ENCODE measurements at regions not wholly inside any gene's neighbourhood (a gene's known extent, or its start where the extent isn't known, plus 50 kb on each side); places are given as distances from the start of the nearest gene placed in this dataset.
"Not testable (repeated sequence)": the region's sequence is repeated elsewhere in the genome, so short reads cannot be mapped to it uniquely, and the experiment has no call there.

- DNase-seq (ENCODE audit: low spot score): no peak
Measured at GRCh38 chr22:34841331-34841771, 224.6 kb upstream of the ISX start.

DNA sequence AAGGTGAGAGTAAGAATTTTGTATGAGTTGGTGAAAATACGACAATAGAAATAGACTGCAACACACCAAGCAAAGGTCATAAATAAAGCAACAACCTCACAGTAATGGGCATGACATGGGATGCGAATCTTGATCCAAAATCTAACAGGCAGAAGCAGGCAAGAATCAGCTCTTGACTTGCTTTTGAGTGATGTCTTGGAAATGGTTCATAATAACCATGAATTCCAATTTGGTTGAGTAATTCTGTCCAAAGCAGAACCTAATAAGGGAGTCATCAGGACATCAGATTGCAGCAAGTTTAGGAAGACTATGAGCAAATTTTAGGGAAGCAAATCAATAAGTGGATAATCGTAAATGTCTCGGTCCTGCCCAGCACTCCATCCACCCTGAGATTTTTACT, 224.0 kb upstream of the ISX start:
- DNase-seq (ENCODE audit: low spot score): no peak

GRCh38 chr22:34842630-34843029, 223.3 kb upstream of the ISX start:
- no peak for DNase-seq (ENCODE audit: low spot score)

DNA sequence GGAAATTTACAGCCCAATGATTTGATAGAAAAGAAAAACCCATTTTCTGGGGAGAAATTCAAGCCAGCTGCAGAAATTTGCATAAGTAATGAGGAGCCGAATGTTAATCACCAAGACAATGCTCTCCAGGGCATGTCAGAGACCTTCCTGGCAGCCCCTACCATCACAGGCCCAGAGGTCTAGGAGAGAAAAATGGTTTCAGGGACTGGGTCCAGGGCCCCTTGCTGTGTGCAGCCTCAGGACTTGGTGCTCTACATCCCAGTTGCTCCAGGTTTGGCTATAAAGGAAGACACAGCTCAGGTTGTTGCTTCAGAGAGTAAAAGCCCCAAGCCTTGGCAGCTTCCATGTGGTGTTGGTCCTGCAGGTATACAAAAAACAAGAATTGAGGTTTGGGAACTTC, 222.2 kb upstream of the ISX start:
- DNase-seq (ENCODE audit: low spot score): not testable (repeated sequence)

GRCh38 chr22:34845391-34845790, 220.6 kb upstream of the ISX start:
- no peak for DNase-seq (ENCODE audit: low spot score)

GRCh38 chr22:34847072-34847471, 218.9 kb upstream of the ISX start:
- DNase-seq (ENCODE audit: low spot score): no peak

DNA sequence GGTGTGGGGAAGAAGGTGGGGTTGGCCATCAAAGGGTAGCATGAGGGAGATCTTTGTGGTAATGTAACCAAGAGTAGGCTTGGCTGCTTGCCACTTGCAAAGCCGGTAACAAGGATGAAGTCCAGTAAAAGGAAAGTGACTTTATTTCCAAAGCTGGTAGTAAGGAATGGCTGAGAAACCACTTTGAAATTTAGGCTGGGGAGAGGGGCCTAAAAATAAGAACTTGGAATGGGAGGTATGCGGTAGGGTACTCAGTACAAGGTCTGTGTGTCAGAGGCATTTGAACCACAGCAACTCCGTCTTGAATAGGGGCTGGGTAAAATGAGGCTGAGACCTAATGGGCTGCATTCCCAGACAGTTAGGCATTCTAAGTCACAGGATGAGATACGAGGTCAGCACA, 216.0 kb upstream of the ISX start:
- no peak for DNase-seq (ENCODE audit: low spot score)

GRCh38 chr22:34851918-34852662, 213.9 kb upstream of the ISX start:
- no peak for DNase-seq (ENCODE audit: low spot score)

DNA sequence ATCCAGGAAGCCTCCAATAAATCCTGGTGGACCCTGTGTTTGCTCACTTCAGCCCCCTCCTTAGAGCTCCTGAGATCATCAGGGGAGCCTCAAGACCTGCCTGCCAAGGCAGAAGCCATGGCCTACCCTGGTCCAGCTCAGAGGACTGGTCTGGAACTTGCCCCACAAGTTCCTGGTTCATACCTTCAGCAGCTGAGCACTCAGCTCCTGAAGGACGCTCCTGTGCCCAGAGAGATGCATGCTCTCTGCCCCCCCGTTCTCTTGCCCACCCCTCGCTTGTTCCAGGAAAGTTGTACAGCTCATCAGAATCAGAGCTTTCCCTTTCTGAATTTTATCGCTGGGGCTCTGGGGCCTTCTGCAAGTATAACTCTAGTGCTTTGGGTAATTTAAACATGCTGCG, 210.5 kb upstream of the ISX start:
- no peak for DNase-seq (ENCODE audit: low spot score)

DNA sequence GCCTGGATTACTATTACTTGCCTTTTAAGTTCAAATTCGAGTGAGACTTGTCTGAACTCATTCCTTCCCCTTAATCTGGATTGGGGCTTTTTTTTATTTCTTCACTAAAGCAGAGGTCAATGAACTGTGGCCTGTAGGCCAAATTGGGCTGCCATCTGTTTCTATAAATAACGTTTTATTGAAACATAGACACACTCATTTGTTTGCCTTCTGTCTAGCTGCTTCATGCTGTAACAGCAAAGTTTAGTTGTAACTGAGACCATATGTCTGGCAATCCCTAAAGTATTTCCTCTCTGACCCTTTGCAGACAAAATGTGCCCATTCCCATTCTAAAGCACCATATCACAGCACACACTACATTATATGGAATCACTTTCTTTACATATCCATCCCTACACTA, 207.9 kb upstream of the ISX start:
- no peak for DNase-seq (ENCODE audit: low spot score)

DNA sequence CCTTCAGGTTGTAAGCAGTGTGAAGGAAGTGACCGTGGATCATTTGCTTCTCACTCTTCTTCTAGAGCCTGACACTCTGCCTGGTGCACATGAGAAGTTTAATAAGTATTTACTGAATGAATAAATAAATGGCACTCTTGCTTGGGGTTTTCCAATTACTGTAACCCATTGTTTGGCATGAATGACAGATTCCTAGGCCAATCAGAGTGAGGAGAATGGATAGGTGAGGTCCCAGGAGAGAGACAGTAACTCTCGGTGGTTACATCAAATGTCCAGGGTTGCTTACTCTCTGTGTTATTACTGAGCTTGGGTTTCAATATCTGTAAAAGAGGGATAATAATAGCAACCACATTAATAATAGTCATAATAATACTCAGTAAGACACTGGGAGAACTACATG, 204.2 kb upstream of the ISX start:
- no peak for DNase-seq (ENCODE audit: low spot score)

GRCh38 chr22:34866081-34866480, 199.9 kb upstream of the ISX start:
- DNase-seq (ENCODE audit: low spot score): no peak

DNA sequence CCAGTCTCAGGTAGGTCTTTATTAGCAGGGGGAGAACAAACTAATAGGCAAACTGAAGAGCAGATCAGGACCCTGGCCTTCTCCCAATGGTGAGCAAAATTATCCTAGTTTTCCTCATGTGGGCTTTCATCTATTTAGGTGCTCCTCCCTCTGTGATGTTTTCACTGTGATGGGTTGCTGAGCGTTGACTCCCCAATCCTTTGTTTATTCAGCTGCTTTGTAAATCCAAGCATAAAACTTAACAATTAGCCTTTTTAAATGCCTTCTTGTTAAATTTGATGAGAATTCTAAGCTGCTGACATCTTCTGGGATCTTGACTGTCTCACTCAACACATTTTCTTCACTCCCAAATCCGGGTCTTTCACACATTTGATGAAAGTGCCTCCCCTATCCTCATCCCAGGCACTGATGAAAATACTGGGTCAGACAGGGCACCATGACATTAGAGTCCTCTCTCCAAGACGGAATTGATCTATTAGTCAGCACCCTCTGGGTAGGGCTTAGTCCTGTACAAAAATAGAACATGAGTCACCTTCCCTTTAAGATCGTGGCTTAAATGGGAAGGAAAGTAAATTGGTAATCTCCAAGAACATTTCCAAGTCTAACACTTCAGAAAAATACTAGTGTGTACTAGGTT, 199.3 kb upstream of the ISX start:
- no peak for DNase-seq (ENCODE audit: low spot score)

GRCh38 chr22:34877506-34877905, 188.5 kb upstream of the ISX start:
- DNase-seq (ENCODE audit: low spot score): no peak

DNA sequence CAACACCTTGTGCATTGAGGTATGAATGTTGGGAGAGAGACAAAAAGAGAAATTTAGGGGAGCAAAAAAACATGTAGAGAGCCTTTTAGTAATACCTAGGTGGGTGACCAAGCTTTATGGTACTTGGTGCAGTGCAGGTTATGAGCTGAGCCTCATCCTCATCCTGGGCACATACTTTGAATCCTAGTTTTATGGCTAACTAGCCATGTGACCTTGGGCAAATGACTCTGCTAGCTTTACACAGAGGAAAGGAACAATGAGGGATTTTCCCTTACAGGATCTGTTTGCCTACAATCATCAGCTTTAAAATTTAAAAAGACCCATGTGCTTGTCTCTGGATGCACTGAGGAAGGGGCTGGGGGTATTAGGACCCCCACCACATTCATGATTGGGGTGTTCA, 187.8 kb upstream of the ISX start:
- DNase-seq (ENCODE audit: low spot score): no peak

DNA sequence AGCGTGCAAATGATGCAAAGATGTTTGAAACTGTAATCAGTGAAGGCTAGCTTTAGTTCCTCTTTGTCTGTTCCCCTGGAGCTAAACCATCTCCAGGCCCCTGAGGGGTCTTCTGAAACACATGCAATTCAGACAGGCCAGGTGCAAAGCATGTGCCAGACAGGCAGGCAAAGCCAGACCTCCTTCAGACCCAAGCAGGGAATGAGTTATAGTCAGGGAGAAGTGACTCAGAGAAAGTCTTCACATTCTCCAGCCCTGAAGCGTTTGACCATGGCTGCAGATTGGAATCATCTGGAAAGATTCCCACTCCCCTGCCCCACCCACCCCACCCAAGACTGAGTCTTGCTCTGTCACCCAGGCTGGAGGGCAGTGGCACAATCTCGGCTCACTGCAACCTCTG, 187.0 kb upstream of the ISX start:
- no peak for DNase-seq (ENCODE audit: low spot score)

GRCh38 chr22:34880662-34881061, 185.3 kb upstream of the ISX start:
- no peak for DNase-seq (ENCODE audit: low spot score)

DNA sequence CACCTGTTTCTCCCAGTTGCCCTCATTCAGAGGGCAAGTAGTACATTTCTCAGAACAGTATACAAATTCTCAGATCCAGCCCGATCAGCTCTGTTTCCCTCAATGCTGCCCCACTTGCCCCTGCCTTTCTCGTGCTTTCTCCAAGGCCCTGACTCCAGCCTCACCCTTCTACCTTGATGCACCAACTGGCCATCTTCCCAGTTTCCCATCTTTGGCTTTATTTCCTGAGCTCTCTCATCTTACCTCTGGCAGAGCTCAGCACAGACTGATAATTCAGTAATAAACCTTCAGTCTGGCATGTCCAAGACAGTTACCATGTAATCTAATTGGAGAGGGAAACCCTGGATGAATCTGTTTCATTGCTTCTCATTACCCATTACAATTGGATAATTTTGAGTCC, 184.5 kb upstream of the ISX start:
- DNase-seq (ENCODE audit: low spot score): no peak

GRCh38 chr22:34885852-34886251, 180.1 kb upstream of the ISX start:
- DNase-seq (ENCODE audit: low spot score): no peak

DNA sequence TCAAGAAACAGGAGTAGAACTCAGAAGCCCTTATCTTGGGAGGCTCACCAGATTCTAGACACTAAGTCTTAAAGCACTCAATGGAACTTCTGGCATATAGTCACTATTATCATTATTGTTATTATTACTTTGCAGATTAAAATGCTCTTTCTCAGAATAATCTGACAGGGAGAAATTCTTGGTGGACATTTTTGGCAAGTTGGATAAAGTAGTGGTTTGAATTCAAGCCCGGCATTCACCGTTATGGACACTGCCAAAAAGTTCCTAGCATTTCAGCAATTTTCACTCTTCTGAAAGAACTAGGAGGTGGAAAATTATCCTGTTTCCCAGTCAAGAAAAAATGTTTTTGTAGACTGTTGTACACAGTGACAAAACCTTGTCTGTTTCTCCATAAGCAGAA, 179.6 kb upstream of the ISX start:
- no peak for DNase-seq (ENCODE audit: low spot score)

DNA sequence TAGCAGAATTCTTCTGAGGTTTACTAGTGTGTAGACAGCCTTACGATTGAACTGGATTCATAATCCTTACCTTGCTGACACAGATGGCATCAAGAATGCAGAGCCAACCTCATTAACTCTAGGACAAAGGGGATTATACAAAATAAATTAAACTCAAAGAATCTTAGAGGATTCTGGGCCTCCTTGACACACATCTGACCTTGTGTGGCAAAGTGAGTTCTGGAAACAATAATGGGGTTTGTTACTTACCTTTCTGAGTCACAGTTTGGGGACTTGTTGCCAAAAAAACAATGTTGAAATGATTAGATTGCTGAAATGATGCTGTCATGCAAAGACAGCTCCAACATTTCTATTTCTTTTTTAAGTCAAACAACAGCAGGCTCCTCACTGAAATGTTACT, 179.1 kb upstream of the ISX start:
- DNase-seq (ENCODE audit: low spot score): no peak

- no peak for DNase-seq (ENCODE audit: low spot score)
Measured at GRCh38 chr22:34897126-34897525, 168.8 kb upstream of the ISX start.

DNA sequence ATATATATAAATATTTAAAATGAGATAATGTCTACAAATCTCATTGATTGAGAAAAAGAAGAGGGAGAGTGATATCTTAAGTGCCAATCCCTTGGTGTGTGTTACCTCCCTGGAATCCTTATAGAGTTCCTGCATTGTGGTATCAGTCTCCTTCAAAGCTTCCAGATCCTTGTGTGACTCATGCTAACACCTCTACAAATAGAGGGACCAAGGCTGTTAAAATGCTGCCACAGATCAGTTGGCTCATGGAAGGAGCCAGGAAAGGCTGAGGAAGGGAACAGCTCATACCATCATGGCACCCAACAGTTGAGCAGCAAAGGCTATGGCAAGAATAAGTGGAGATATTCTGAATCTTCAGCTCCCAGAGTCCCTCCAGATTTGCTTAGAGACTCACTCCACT, 163.6 kb upstream of the ISX start:
- no peak for DNase-seq (ENCODE audit: low spot score)

- DNase-seq (ENCODE audit: low spot score): no peak
Measured at GRCh38 chr22:34903416-34903815, 162.5 kb upstream of the ISX start.
